ENCODE measurements at regions not wholly inside any gene's neighbourhood (a gene's known extent, or its start where the extent isn't known, plus 50 kb on each side); places are given as distances from the start of the nearest gene placed in this dataset.

GRCh38 chr7:52018680-52019054 lies 702.1 kb upstream of the COBL start:
- CTCF ChIA-PET: no interaction called here
- no peaks in the 10 kb centered on the region for H3K27me3 Mint-ChIP-seq

GRCh38 chr7:52017802-52018679 lies 701.4 kb upstream of the COBL start:
- H3K27me3 Mint-ChIP-seq: no peaks in the 10 kb centered on the region
- Histone ChIP-seq H3K27me3 (ENCODE audit: insufficient read depth, low read length, poor library complexity, severe bottlenecking) (no peaks in the 10 kb centered on the region), H3K36me3 (ENCODE audit: insufficient read depth, low read length) (no peaks in the 10 kb centered on the region), H3K27ac (ENCODE audit: low read depth, low read length) (no peak overlapping the region), H3K9me3 (ENCODE audit: low read length) (no peaks in the 10 kb centered on the region), H3K4me3 (ENCODE audit: low read length) (no peak overlapping the region), H3K4me1 (ENCODE audit: insufficient read depth, low read length) (no peaks in the 10 kb centered on the region)
- H3K36me3 Mint-ChIP-seq: no peaks in the 10 kb centered on the region
- H3K27ac Mint-ChIP-seq: no peak overlapping the region
- no peak for DNase-seq
- H3K4me1 Mint-ChIP-seq: no peaks in the 10 kb centered on the region
- ChIA-PET CTCF (no interaction called here), POLR2A (no interaction called here)
- peaks cover 2 to 15% (median 4%) of the 10 kb centered on the region in 5 donors for H3K9me3 Mint-ChIP-seq
- H3K4me3 Mint-ChIP-seq: no peak overlapping the region

More at GRCh38 chr7:52018680-52019054, 702.1 kb upstream of the COBL start:
- Mint-ChIP-seq H3K27ac (no peak overlapping the region), H3K9me3 (peaks cover 2 to 15% (median 4%) of the 10 kb centered on the region in 5 donors), H3K36me3 (no peaks in the 10 kb centered on the region), H3K4me1 (no peaks in the 10 kb centered on the region), H3K4me3 (no peak overlapping the region)
- H3K27ac ChIP-seq (ENCODE audit: low read depth, low read length): no peak overlapping the region
- no peak for DNase-seq
- no peaks in the 10 kb centered on the region for H3K9me3 ChIP-seq (ENCODE audit: low read length)
- H3K27me3 ChIP-seq (ENCODE audit: insufficient read depth, low read length, poor library complexity, severe bottlenecking): no peaks in the 10 kb centered on the region
- H3K4me1 ChIP-seq (ENCODE audit: insufficient read depth, low read length): no peaks in the 10 kb centered on the region
- no peak overlapping the region for H3K4me3 ChIP-seq (ENCODE audit: low read length)
- POLR2A ChIA-PET: no interaction called here
- no peaks in the 10 kb centered on the region for H3K36me3 ChIP-seq (ENCODE audit: insufficient read depth, low read length)

GRCh38 chr7:52009181-52009580 lies 692.6 kb upstream of the COBL start:
- CTCF ChIA-PET: no interaction called here

GRCh38 chr7:52006674-52007073 lies 690.1 kb upstream of the COBL start:
- DNase-seq: no peak
- Histone ChIP-seq H3K4me1 (ENCODE audit: insufficient read depth, low read length) (no peaks in the 10 kb centered on the region), H3K4me3 (ENCODE audit: low read length) (no peak overlapping the region), H3K27ac (ENCODE audit: low read depth, low read length) (no peak overlapping the region), H3K36me3 (ENCODE audit: insufficient read depth, low read length) (no peaks in the 10 kb centered on the region), H3K9me3 (ENCODE audit: low read length) (no peaks in the 10 kb centered on the region), H3K27me3 (ENCODE audit: insufficient read depth, low read length, poor library complexity, severe bottlenecking) (no peaks in the 10 kb centered on the region)
- ChIA-PET POLR2A (no interaction called here), CTCF (no interaction called here)
- Mint-ChIP-seq H3K4me3 (no peak overlapping the region), H3K9me3 (peaks cover 13 to 47% (median 33%) of the 10 kb centered on the region in 5 donors), H3K4me1 (no peaks in the 10 kb centered on the region), H3K27ac (no peak overlapping the region), H3K36me3 (no peaks in the 10 kb centered on the region), H3K27me3 (no peaks in the 10 kb centered on the region)

More at GRCh38 chr7:52009181-52009580, 692.6 kb upstream of the COBL start:
- Mint-ChIP-seq H3K27ac (no peak overlapping the region), H3K4me1 (no peaks in the 10 kb centered on the region), H3K27me3 (no peaks in the 10 kb centered on the region), H3K9me3 (peaks cover 13 to 30% (median 29%) of the 10 kb centered on the region in 5 donors), H3K36me3 (no peaks in the 10 kb centered on the region), H3K4me3 (no peak overlapping the region)
- no peaks in the 10 kb centered on the region for H3K4me1 ChIP-seq (ENCODE audit: insufficient read depth, low read length)
- H3K4me3 ChIP-seq (ENCODE audit: low read length): no peak overlapping the region
- DNase-seq: no peak
- no peak overlapping the region for H3K27ac ChIP-seq (ENCODE audit: low read depth, low read length)
- H3K36me3 ChIP-seq (ENCODE audit: insufficient read depth, low read length): no peaks in the 10 kb centered on the region
- POLR2A ChIA-PET: no interaction called here
- H3K27me3 ChIP-seq (ENCODE audit: insufficient read depth, low read length, poor library complexity, severe bottlenecking): no peaks in the 10 kb centered on the region
- H3K9me3 ChIP-seq (ENCODE audit: low read length): no peaks in the 10 kb centered on the region

GRCh38 chr7:52005613-52006012 lies 689.0 kb upstream of the COBL start:
- H3K27me3 ChIP-seq (ENCODE audit: insufficient read depth, low read length, poor library complexity, severe bottlenecking): no peaks in the 10 kb centered on the region
- CTCF ChIA-PET: no interaction called here
- no peak overlapping the region for H3K4me3 Mint-ChIP-seq

GRCh38 chr7:51995596-51996179 lies 679.1 kb upstream of the COBL start:
- Histone ChIP-seq H3K4me1 (ENCODE audit: insufficient read depth, low read length) (no peaks in the 10 kb centered on the region), H3K9me3 (ENCODE audit: low read length) (no peaks in the 10 kb centered on the region), H3K4me3 (ENCODE audit: low read length) (no peak overlapping the region), H3K27ac (ENCODE audit: low read depth, low read length) (no peak overlapping the region), H3K27me3 (ENCODE audit: insufficient read depth, low read length, poor library complexity, severe bottlenecking) (no peaks in the 10 kb centered on the region), H3K36me3 (ENCODE audit: insufficient read depth, low read length) (no peaks in the 10 kb centered on the region)
- CTCF ChIA-PET: no interaction called here
- Mint-ChIP-seq H3K4me3 (no peak overlapping the region), H3K27me3 (no peaks in the 10 kb centered on the region), H3K36me3 (peaks cover 0 to 5% (median 1%) of the 10 kb centered on the region in 3 donors), H3K9me3 (peaks cover 12 to 42% (median 30%) of the 10 kb centered on the region in 5 donors), H3K27ac (no peak overlapping the region), H3K4me1 (no peaks in the 10 kb centered on the region)
- no peak for DNase-seq
- POLR2A ChIA-PET: no interaction called here

More at GRCh38 chr7:52005613-52006012, 689.0 kb upstream of the COBL start:
- H3K9me3 ChIP-seq (ENCODE audit: low read length): no peaks in the 10 kb centered on the region
- POLR2A ChIA-PET: no interaction called here
- no peak for DNase-seq
- Mint-ChIP-seq H3K4me1 (no peaks in the 10 kb centered on the region), H3K36me3 (no peaks in the 10 kb centered on the region), H3K9me3 (peaks cover 8 to 55% (median 29%) of the 10 kb centered on the region in 5 donors), H3K27ac (no peak overlapping the region), H3K27me3 (no peaks in the 10 kb centered on the region)
- no peaks in the 10 kb centered on the region for H3K4me1 ChIP-seq (ENCODE audit: insufficient read depth, low read length)
- H3K4me3 ChIP-seq (ENCODE audit: low read length): no peak overlapping the region
- H3K27ac ChIP-seq (ENCODE audit: low read depth, low read length): no peak overlapping the region
- H3K36me3 ChIP-seq (ENCODE audit: insufficient read depth, low read length): no peaks in the 10 kb centered on the region

GRCh38 chr7:51982653-51983052 lies 666.0 kb upstream of the COBL start:
- ChIA-PET CTCF (no interaction called here), POLR2A (no interaction called here)
- Mint-ChIP-seq H3K27me3 (no peaks in the 10 kb centered on the region), H3K4me1 (no peaks in the 10 kb centered on the region), H3K27ac (no peak overlapping the region), H3K9me3 (peaks cover 3 to 47% (median 15%) of the 10 kb centered on the region in 5 donors), H3K36me3 (peaks cover 0 to 1% (median 0%) of the 10 kb centered on the region in 3 donors), H3K4me3 (no peak overlapping the region)
- no peak for DNase-seq
- H3K36me3 ChIP-seq (ENCODE audit: insufficient read depth, low read length): no peaks in the 10 kb centered on the region
- H3K27me3 ChIP-seq (ENCODE audit: insufficient read depth, low read length, poor library complexity, severe bottlenecking): no peaks in the 10 kb centered on the region
- no peaks in the 10 kb centered on the region for H3K9me3 ChIP-seq (ENCODE audit: low read length)
- H3K4me3 ChIP-seq (ENCODE audit: low read length): no peak overlapping the region
- H3K27ac ChIP-seq (ENCODE audit: low read depth, low read length): no peak overlapping the region
- no peaks in the 10 kb centered on the region for H3K4me1 ChIP-seq (ENCODE audit: insufficient read depth, low read length)

GRCh38 chr7:51980812-51981211 lies 664.2 kb upstream of the COBL start:
- no peaks in the 10 kb centered on the region for H3K4me1 Mint-ChIP-seq
- H3K27ac Mint-ChIP-seq: no peak overlapping the region
- ChIA-PET CTCF (no interaction called here), POLR2A (no interaction called here)
- H3K9me3 Mint-ChIP-seq: peaks cover 0 to 36% (median 9%) of the 10 kb centered on the region in 5 donors
- Histone ChIP-seq H3K36me3 (ENCODE audit: insufficient read depth, low read length) (no peaks in the 10 kb centered on the region), H3K27me3 (ENCODE audit: insufficient read depth, low read length, poor library complexity, severe bottlenecking) (no peaks in the 10 kb centered on the region), H3K9me3 (ENCODE audit: low read length) (no peaks in the 10 kb centered on the region), H3K27ac (ENCODE audit: low read depth, low read length) (no peak overlapping the region), H3K4me1 (ENCODE audit: insufficient read depth, low read length) (no peaks in the 10 kb centered on the region), H3K4me3 (ENCODE audit: low read length) (no peak overlapping the region)
- no peak for DNase-seq
- peaks cover 0 to 1% (median 0%) of the 10 kb centered on the region in 3 donors for H3K36me3 Mint-ChIP-seq
- H3K4me3 Mint-ChIP-seq: no peak overlapping the region
- no peaks in the 10 kb centered on the region for H3K27me3 Mint-ChIP-seq

All from CD8-positive, alpha-beta memory T cell (primary cell).